H9 (cell line): ENCODE measurements at regions not wholly inside any gene's neighbourhood (a gene's known extent, or its start where the extent isn't known, plus 50 kb on each side); places are given as distances from the start of the nearest gene placed in this dataset.

Source experiments
- DNase-seq: peaks from one replicate; pipeline ENCODE4 v3.0.0-alpha.2; 2017
- H2AFZ ChIP-seq: one replicate; pipeline ENCODE4 v1.6.1; 2013; ENCODE audit warnings: mild to moderate bottlenecking, low read length, control low read depth, moderate library complexity
- H2AK5ac ChIP-seq: 2 replicates; pipeline ENCODE4 v1.6.1; 2013; ENCODE audit warnings: low read length, control low read depth, mixed read lengths; ENCODE audit not compliant: insufficient read length
- H2BK120ac ChIP-seq: one replicate; pipeline ENCODE4 v1.6.1; 2013; ENCODE audit warnings: low read depth, mild to moderate bottlenecking, low read length, control low read depth, inconsistent platforms; ENCODE audit not compliant: poor library complexity, severe bottlenecking
- H2BK12ac ChIP-seq: 2 replicates; pipeline ENCODE4 v1.6.1; 2013; ENCODE audit warnings: low read length, control low read depth, mixed read lengths, low read depth; ENCODE audit not compliant: insufficient read length
- H2BK15ac ChIP-seq: 2 replicates; pipeline ENCODE4 v1.6.1; 2013; ENCODE audit warnings: low read depth, low read length, control low read depth
- H2BK20ac ChIP-seq: one replicate; pipeline ENCODE4 v1.6.1; 2013; ENCODE audit warnings: low read depth, mild to moderate bottlenecking, low read length, control low read depth, inconsistent platforms; ENCODE audit not compliant: poor library complexity, severe bottlenecking
- H2BK5ac ChIP-seq: 2 replicates; pipeline ENCODE4 v1.6.1; 2013; ENCODE audit warnings: low read length, control low read depth, mixed read lengths; ENCODE audit not compliant: insufficient read length
- H3K14ac ChIP-seq: 2 replicates; pipeline ENCODE4 v1.6.1; 2013; ENCODE audit warnings: low read length, control low read depth; ENCODE audit not compliant: insufficient read depth
- H3K18ac ChIP-seq: 2 replicates; pipeline ENCODE4 v1.6.1; 2013; ENCODE audit warnings: low read depth, mild to moderate bottlenecking, mixed read lengths, low read length, control low read depth; ENCODE audit not compliant: insufficient read length
- H3K23ac ChIP-seq: 2 replicates; pipeline ENCODE4 v1.6.1; 2013; ENCODE audit warnings: low read length, control low read depth, mixed read lengths, low read depth; ENCODE audit not compliant: insufficient read length
- H3K23me2 ChIP-seq: 2 replicates; pipeline ENCODE4 v1.6.1; 2013; ENCODE audit warnings: low read depth, mild to moderate bottlenecking, mixed read lengths, low read length, control low read depth; ENCODE audit not compliant: insufficient read length, poor library complexity, severe bottlenecking
- H3K27ac ChIP-seq: 2 replicates; pipeline ENCODE4 v1.5.1; 2013; ENCODE audit warnings: low read length, control low read depth, mixed read lengths, low read depth; ENCODE audit not compliant: insufficient read length
- H3K27me3 ChIP-seq: 2 replicates; pipeline ENCODE4 v1.6.1; 2013; ENCODE audit warnings: low read length, control low read depth, inconsistent platforms; ENCODE audit not compliant: insufficient read depth
- H3K4ac ChIP-seq: 2 replicates; pipeline ENCODE4 v1.6.1; 2013; ENCODE audit warnings: low read depth, mild to moderate bottlenecking, control low read depth, inconsistent platforms, low read length, moderate library complexity
- H3K4me1 ChIP-seq: 2 replicates; pipeline ENCODE4 v1.6.1; 2013; ENCODE audit warnings: low read length, control low read depth, inconsistent platforms; ENCODE audit not compliant: insufficient read depth
- H3K4me2 ChIP-seq: 2 replicates; pipeline ENCODE4 v1.6.1; 2013; ENCODE audit warnings: low read length, control low read depth, mixed read lengths; ENCODE audit not compliant: insufficient read length, insufficient read depth
- H3K56ac ChIP-seq: 2 replicates; pipeline ENCODE4 v1.6.1; 2013; ENCODE audit warnings: low read depth, mild to moderate bottlenecking, mixed read lengths, low read length, control low read depth; ENCODE audit not compliant: insufficient read length
- H3K79me1 ChIP-seq: 2 replicates; pipeline ENCODE4 v1.6.1; 2013; ENCODE audit warnings: low read depth, mild to moderate bottlenecking, moderate library complexity, low read length, control low read depth, inconsistent platforms; ENCODE audit not compliant: insufficient read depth, poor library complexity, severe bottlenecking
- H3K79me2 ChIP-seq: 2 replicates; pipeline ENCODE4 v1.6.1; 2013; ENCODE audit warnings: low read length, control low read depth, inconsistent platforms; ENCODE audit not compliant: insufficient read depth
- H3K9ac ChIP-seq: 2 replicates; pipeline ENCODE4 v1.6.1; 2013; ENCODE audit warnings: low read length, control low read depth, mixed read lengths; ENCODE audit not compliant: insufficient read length; ENCODE audit errors: extremely low read depth
- H3K9me3 ChIP-seq: one replicate; pipeline ENCODE4 v1.6.1; 2013; ENCODE audit warnings: low read depth, low read length, inconsistent platforms; ENCODE audit not compliant: control insufficient read depth
- H3T11ph ChIP-seq: one replicate; pipeline ENCODE4 v1.6.1; 2013; ENCODE audit warnings: mild to moderate bottlenecking, low read length, control low read depth, inconsistent platforms
- H4K20me1 ChIP-seq: one replicate; pipeline ENCODE4 v1.6.1; 2013; ENCODE audit not compliant: control insufficient read depth, insufficient read length, insufficient read depth
- H4K5ac ChIP-seq: 2 replicates; pipeline ENCODE4 v1.6.1; 2013; ENCODE audit warnings: low read depth, mild to moderate bottlenecking, mixed read lengths, low read length, control low read depth; ENCODE audit not compliant: insufficient read length
- H4K8ac ChIP-seq: replicated peaks from 2 replicates; pipeline ENCODE4 v1.6.1; 2013; ENCODE audit warnings: low read length, control low read depth, mixed read lengths, low read depth; ENCODE audit not compliant: insufficient read length
- H4K91ac ChIP-seq: 2 replicates; pipeline ENCODE4 v1.6.1; 2013; ENCODE audit warnings: low read depth, mild to moderate bottlenecking, moderate library complexity, mixed read lengths, low read length, control low read depth; ENCODE audit not compliant: insufficient read length
- H3K27ac Mint-ChIP-seq, 3 experiments: 2 replicates in 2 of 3; 3 replicates in 1 of 3; pipeline ENCODE4 v1.8.0; 2020 to 2021; ENCODE audit warnings: mixed read lengths in 3 of 3, mild to moderate bottlenecking in 1 of 3, moderate library complexity in 1 of 3
- H3K27me3 Mint-ChIP-seq: 2 replicates; pipeline ENCODE4 v1.8.0; 2021; ENCODE audit warnings: low read depth, mild to moderate bottlenecking, moderate library complexity, mixed read lengths
- H3K36me3 Mint-ChIP-seq, 3 experiments: 2 replicates in 2 of 3; 3 replicates in 1 of 3; pipeline ENCODE4 v1.8.0; 2020 to 2021; ENCODE audit warnings: low read depth in 3 of 3, mixed read lengths in 3 of 3; ENCODE audit not compliant: insufficient read depth in 1 of 3
- H3K4me1 Mint-ChIP-seq, 2 experiments: 2 replicates each; pipeline ENCODE4 v1.8.0; 2020; ENCODE audit warnings: mixed read lengths in 2 of 2
- H3K4me3 Mint-ChIP-seq, 2 experiments: 2 replicates in 1 of 2; 3 replicates in 1 of 2; pipeline ENCODE4 v1.8.0; 2020 to 2021; ENCODE audit warnings: mild to moderate bottlenecking in 2 of 2, mixed read lengths in 2 of 2, moderate library complexity in 1 of 2
- H3K9me3 Mint-ChIP-seq, 2 experiments: 2 replicates in 1 of 2; 3 replicates in 1 of 2; pipeline ENCODE4 v1.8.0; 2020; ENCODE audit warnings: mild to moderate bottlenecking in 2 of 2, mixed read lengths in 2 of 2, moderate library complexity in 1 of 2
- WGBS: extraction: QIAGEN DNeasy Blood & Tissue Kit; methylation state at CpG from one replicate; pipeline ENCODE4 v1.1.7; 2013; ENCODE audit warnings: missing lambda C conversion rate, low lambda C conversion rate, mixed read lengths; ENCODE audit not compliant: insufficient read length; ENCODE audit errors: extremely low coverage; 5-methylcytosine and 5-hydroxymethylcytosine counted together
- TF ChIP-seq, protein P1 (sequence below): fragments of 200-600 bp; sonication (generic); conservative IDR thresholded peaks from 3 replicates; pipeline ENCODE4 v1.8.0; 2021; ENCODE audit warnings: antibody characterized with exemption, mild to moderate bottlenecking

DNA sequence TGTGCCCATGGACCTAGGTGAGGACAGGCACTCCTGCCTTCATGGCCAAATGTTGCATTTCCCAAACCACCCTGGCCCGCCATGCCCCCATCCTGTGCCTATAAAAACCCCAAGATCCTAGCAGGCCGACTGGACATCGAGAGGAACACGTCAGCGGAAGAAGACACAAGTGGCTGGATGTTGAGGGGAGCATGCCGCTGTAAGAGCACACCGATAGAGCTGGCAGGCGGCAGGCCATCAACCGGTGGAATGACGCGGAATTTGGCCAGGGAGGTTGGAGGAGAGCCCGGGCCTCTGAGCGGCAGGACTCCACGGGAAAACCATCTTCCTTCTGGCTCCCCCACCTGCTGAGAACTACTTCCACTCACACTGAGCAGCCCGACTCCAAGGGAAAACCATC lies 361.1 kb upstream of the TMPRSS15 start:
- Histone ChIP-seq H3T11ph (no peak overlapping the region), H2BK12ac (no peak overlapping the region), H2AK5ac (no peak overlapping the region), H3K56ac (no peak overlapping the region), H2BK5ac (no peak overlapping the region), H3K79me1 (no peaks in the 10 kb centered on the region), H3K27me3 (no peaks in the 10 kb centered on the region), H4K91ac (no peak overlapping the region), H3K14ac (no peak overlapping the region), H4K20me1 (no peaks in the 10 kb centered on the region), H3K4me2 (no peak overlapping the region), H3K4ac (no peak overlapping the region), H4K5ac (no peak overlapping the region), H3K4me1 (no peaks in the 10 kb centered on the region), H3K23me2 (no peaks in the 10 kb centered on the region), H3K9me3 (no peaks in the 10 kb centered on the region), H2BK15ac (no peak overlapping the region), H4K8ac (no peak overlapping the region), H2BK120ac (no peak overlapping the region), H3K9ac (no peak overlapping the region), H3K27ac (no peak overlapping the region), H3K79me2 (no peaks in the 10 kb centered on the region), H2AFZ (no peak overlapping the region), H3K18ac (no peak overlapping the region), H3K23ac (no peak overlapping the region), H2BK20ac (no peak overlapping the region)
- H3K36me3 Mint-ChIP-seq, result no peaks in the 10 kb centered on the region
- TF ChIP-seq, protein P1, sequence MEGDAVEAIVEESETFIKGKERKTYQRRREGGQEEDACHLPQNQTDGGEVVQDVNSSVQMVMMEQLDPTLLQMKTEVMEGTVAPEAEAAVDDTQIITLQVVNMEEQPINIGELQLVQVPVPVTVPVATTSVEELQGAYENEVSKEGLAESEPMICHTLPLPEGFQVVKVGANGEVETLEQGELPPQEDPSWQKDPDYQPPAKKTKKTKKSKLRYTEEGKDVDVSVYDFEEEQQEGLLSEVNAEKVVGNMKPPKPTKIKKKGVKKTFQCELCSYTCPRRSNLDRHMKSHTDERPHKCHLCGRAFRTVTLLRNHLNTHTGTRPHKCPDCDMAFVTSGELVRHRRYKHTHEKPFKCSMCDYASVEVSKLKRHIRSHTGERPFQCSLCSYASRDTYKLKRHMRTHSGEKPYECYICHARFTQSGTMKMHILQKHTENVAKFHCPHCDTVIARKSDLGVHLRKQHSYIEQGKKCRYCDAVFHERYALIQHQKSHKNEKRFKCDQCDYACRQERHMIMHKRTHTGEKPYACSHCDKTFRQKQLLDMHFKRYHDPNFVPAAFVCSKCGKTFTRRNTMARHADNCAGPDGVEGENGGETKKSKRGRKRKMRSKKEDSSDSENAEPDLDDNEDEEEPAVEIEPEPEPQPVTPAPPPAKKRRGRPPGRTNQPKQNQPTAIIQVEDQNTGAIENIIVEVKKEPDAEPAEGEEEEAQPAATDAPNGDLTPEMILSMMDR, result no peak
- H3K9me3 Mint-ChIP-seq, result peaks cover 0 to 2% of the 10 kb centered on the region in 2 experiments; a peak in 2 of 5 replicates
- no peak overlapping the region for H3K4me3 Mint-ChIP-seq
- H3K27ac Mint-ChIP-seq, result no peak overlapping the region; a peak in 1 of 7 replicates
- no peak for DNase-seq
- 0 out of 4 replicates have a peak, but pooled peaks cover 0 to 2% of the 10 kb centered on the region in 2 experiments for H3K4me1 Mint-ChIP-seq
- H3K27me3 Mint-ChIP-seq, result no peaks in the 10 kb centered on the region
- no CpG with 5 or more reads among the region's 15 CpGs for WGBS
